Caco-2 (cell line): ENCODE measurements at regions not wholly inside any gene's neighbourhood (a gene's known extent, or its start where the extent isn't known, plus 50 kb on each side); places are given as distances from the start of the nearest gene placed in this dataset.

ENCODE experiments used
- BruUV-seq: library from RNA; stranded (reverse); fragments of 400-500 nt; replicated peaks from 2 replicates; lab custom pipeline; 2021; lab: Mats Ljungman, UMichigan
- CTCF ChIA-PET: fragments of 300-600 bp; sonication (Branson Sonifier 250); formaldehyde crosslinking; loops from one replicate; lab custom pipeline; 2022; ENCODE audit warnings: antibody characterized with exemption; lab: Charles Lee
- POLR2A ChIA-PET: fragments of 300-600 bp; sonication (Branson Sonifier 250); formaldehyde crosslinking; loops from one replicate; lab custom pipeline; 2022; ENCODE audit warnings: antibody characterized with exemption; lab: Charles Lee
- DNase-seq, 2 experiments: peaks; one replicate each; pipeline versions ENCODE4 v3.0.0 to v3.0.0-alpha.2; 2020 to 2022
- H3K27me3 ChIP-seq: replicated peaks from 2 replicates; pipeline ENCODE4 v1.6.0; 2011; ENCODE audit warnings: low read length; ENCODE audit not compliant: control insufficient read depth, insufficient read depth
- H3K36me3 ChIP-seq: 2 replicates; pipeline ENCODE4 v1.5.1; 2011; ENCODE audit warnings: low read length; ENCODE audit not compliant: control insufficient read depth, insufficient read depth
- H3K4me1 ChIP-seq: fragments of 250-450 bp; sonication (Bioruptor Pico); 2 replicates; pipeline ENCODE4 v1.5.1; 2020; ENCODE audit warnings: mild to moderate bottlenecking
- H3K4me3 ChIP-seq: 2 replicates; pipeline ENCODE4 v1.5.1; 2011; ENCODE audit warnings: low read depth, mild to moderate bottlenecking, control low read depth, low read length
- H3K9me3 ChIP-seq: fragments of 250-450 bp; sonication (Bioruptor Pico); 2 replicates; pipeline ENCODE4 v1.5.1; 2020; ENCODE audit warnings: mild to moderate bottlenecking, moderate library complexity
- H3K27ac Mint-ChIP-seq: one replicate; pipeline ENCODE4 v1.8.0; 2022; ENCODE audit warnings: mixed read lengths; ENCODE audit not compliant: unreplicated experiment
- H3K27me3 Mint-ChIP-seq: one replicate; pipeline ENCODE4 v1.8.0; 2022; ENCODE audit warnings: mixed read lengths; ENCODE audit not compliant: insufficient read depth, unreplicated experiment
- H3K36me3 Mint-ChIP-seq: one replicate; pipeline ENCODE4 v1.8.0; 2022; ENCODE audit warnings: mild to moderate bottlenecking, mixed read lengths; ENCODE audit not compliant: insufficient read depth, unreplicated experiment
- H3K4me1 Mint-ChIP-seq: one replicate; pipeline ENCODE4 v1.8.0; 2022; ENCODE audit warnings: low read depth, mixed read lengths; ENCODE audit not compliant: unreplicated experiment
- H3K4me3 Mint-ChIP-seq: one replicate; pipeline ENCODE4 v1.8.0; 2022; ENCODE audit warnings: mild to moderate bottlenecking, moderate library complexity, mixed read lengths; ENCODE audit not compliant: unreplicated experiment
- H3K9me3 Mint-ChIP-seq: one replicate; pipeline ENCODE4 v1.8.0; 2022; ENCODE audit warnings: mixed read lengths; ENCODE audit not compliant: unreplicated experiment
- intact Hi-C: fragments of 100-400 bp; cut with micrococcal nuclease; formaldehyde crosslinking; loops from one replicate; pipeline ENCODE4 v1.10.0; 2022; ENCODE audit not compliant: unreplicated experiment
- TF ChIP-seq, protein P1 (sequence below), 2 experiments: fragments of 200-600 bp in 1 of 2; IDR thresholded peaks; 1 replicate in 1 of 2; 2 replicates in 1 of 2; pipeline versions ENCODE4 v1.5.1 to v1.8.0; 2011 to 2022; ENCODE audit warnings: antibody characterized with exemption in 1 of 2, control low read depth in 1 of 2, inconsistent platforms in 1 of 2, low read depth in 1 of 2, low read length in 1 of 2, mild to moderate bottlenecking in 1 of 2, moderate library complexity in 1 of 2; ENCODE audit not compliant: insufficient read depth in 1 of 2, severe bottlenecking in 1 of 2, unreplicated experiment in 1 of 2

DNA sequence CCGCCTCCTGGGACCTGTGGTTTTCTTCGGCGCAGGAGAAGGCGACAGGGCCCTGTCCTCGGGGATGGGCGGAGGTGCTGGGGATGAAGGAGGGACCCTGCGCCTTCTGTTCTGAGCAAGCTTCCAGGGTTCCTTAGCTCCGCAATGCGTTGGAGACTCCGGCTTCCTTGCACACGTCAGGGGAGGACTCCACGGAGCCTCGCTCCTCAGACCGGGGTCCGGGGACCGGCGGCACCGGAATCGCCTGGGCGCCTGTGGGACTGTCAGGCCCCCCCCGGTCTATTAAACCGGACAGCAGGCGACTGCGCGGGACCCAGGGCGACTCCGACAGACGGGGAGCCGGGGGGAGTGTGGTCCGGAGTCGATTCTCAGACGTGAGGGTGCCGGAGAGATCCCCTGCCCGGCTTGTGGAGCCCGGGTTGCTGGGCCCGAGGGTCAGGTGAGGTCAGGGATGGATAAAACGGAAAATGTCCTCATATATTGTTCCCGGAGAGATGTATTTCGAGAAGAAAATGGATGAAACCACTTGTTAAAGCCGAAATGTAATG, 227.4 kb downstream of the TEX29 start:
- Histone ChIP-seq H3K36me3 (no peaks in the 10 kb centered on the region), H3K4me3 (no peak overlapping the region), H3K4me1 (no peaks in the 10 kb centered on the region), H3K9me3 (no peaks in the 10 kb centered on the region), H3K27me3 (no peaks in the 10 kb centered on the region)
- no peaks in the 10 kb centered on the region for H3K4me1 Mint-ChIP-seq
- no peak for DNase-seq
- H3K9me3 Mint-ChIP-seq = peaks cover 22% of the 10 kb centered on the region
- H3K27ac Mint-ChIP-seq = no peak overlapping the region
- intact Hi-C loops = no loop called here
- POLR2A ChIA-PET = no interaction called here
- peaks cover 7% of the 10 kb centered on the region for H3K27me3 Mint-ChIP-seq
- no TSS peak for BruUV-seq
- TF ChIP-seq, protein P1, sequence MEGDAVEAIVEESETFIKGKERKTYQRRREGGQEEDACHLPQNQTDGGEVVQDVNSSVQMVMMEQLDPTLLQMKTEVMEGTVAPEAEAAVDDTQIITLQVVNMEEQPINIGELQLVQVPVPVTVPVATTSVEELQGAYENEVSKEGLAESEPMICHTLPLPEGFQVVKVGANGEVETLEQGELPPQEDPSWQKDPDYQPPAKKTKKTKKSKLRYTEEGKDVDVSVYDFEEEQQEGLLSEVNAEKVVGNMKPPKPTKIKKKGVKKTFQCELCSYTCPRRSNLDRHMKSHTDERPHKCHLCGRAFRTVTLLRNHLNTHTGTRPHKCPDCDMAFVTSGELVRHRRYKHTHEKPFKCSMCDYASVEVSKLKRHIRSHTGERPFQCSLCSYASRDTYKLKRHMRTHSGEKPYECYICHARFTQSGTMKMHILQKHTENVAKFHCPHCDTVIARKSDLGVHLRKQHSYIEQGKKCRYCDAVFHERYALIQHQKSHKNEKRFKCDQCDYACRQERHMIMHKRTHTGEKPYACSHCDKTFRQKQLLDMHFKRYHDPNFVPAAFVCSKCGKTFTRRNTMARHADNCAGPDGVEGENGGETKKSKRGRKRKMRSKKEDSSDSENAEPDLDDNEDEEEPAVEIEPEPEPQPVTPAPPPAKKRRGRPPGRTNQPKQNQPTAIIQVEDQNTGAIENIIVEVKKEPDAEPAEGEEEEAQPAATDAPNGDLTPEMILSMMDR (IDR thresholded peaks at IDR 0.05; ENCODE audit: insufficient read depth in 1 of 2, low read depth in 1 of 2, low read length in 1 of 2, severe bottlenecking in 1 of 2, unreplicated experiment in 1 of 2) = no peak
- no peaks in the 10 kb centered on the region for H3K36me3 Mint-ChIP-seq
- CTCF ChIA-PET = no interaction called here
- H3K4me3 Mint-ChIP-seq = no peak overlapping the region

DNA sequence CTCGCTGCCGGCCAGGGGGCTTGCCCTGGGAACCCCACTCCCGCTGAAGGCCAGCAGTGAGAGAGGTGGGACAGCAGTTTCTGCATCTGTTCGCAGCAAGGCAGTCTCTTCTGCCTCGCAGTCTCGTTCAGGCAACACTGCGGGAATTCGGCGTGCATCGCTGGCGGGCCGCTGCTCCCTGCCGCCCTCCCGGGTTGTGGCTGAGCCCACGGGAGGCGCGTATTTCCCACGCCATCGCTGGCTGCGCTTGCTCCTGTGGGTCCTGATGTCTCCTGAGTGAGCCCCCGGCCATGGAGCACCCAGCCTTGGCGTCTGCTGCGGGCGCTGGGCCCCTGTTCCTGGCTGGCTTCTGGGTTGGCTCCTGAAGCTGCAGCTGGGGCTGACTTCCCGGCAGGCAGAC, 227.9 kb downstream of the TEX29 start:
- POLR2A ChIA-PET = no interaction called here
- Histone ChIP-seq H3K9me3 (no peaks in the 10 kb centered on the region), H3K4me1 (no peaks in the 10 kb centered on the region), H3K36me3 (no peaks in the 10 kb centered on the region), H3K4me3 (no peak overlapping the region), H3K27me3 (no peaks in the 10 kb centered on the region)
- H3K4me3 Mint-ChIP-seq = no peak overlapping the region
- no TSS peak for BruUV-seq
- TF ChIP-seq, protein P1 (IDR thresholded peaks at IDR 0.05; ENCODE audit: insufficient read depth in 1 of 2, low read depth in 1 of 2, low read length in 1 of 2, severe bottlenecking in 1 of 2, unreplicated experiment in 1 of 2) = no peak
- no peak overlapping the region for H3K27ac Mint-ChIP-seq
- H3K9me3 Mint-ChIP-seq = peaks cover 22% of the 10 kb centered on the region
- peaks cover 8% of the 10 kb centered on the region for H3K27me3 Mint-ChIP-seq
- CTCF ChIA-PET = no interaction called here
- H3K36me3 Mint-ChIP-seq = no peaks in the 10 kb centered on the region
- DNase-seq = no peak
- H3K4me1 Mint-ChIP-seq = no peaks in the 10 kb centered on the region
- intact Hi-C loops = no loop called here

- H3K36me3 ChIP-seq = no peaks in the 10 kb centered on the region
- no peak for DNase-seq
- intact Hi-C loops = no loop called here
- no peaks in the 10 kb centered on the region for H3K4me1 ChIP-seq
- H3K9me3 ChIP-seq = no peaks in the 10 kb centered on the region
- CTCF ChIA-PET = no interaction called here
- Mint-ChIP-seq H3K36me3 (no peaks in the 10 kb centered on the region), H3K9me3 (peaks cover 22% of the 10 kb centered on the region), H3K27ac (no peak overlapping the region), H3K4me3 (no peak overlapping the region), H3K4me1 (no peaks in the 10 kb centered on the region), H3K27me3 (peaks cover 8% of the 10 kb centered on the region)
- no peak overlapping the region for H3K4me3 ChIP-seq
- TF ChIP-seq, protein P1 (IDR thresholded peaks at IDR 0.05; ENCODE audit: insufficient read depth in 1 of 2, low read depth in 1 of 2, low read length in 1 of 2, severe bottlenecking in 1 of 2, unreplicated experiment in 1 of 2) = no peak
- H3K27me3 ChIP-seq = no peaks in the 10 kb centered on the region
- no TSS peak for BruUV-seq
- POLR2A ChIA-PET = no interaction called here
Measured at GRCh38 chr13:111548805-111549204, 228.4 kb downstream of the TEX29 start.
